K562 (cell line): ENCODE measurements at regions not wholly inside any gene's neighbourhood (a gene's known extent, or its start where the extent isn't known, plus 50 kb on each side); places are given as distances from the start of the nearest gene placed in this dataset.

Experiments
- CBX1 ChIP-seq: sonication (generic); IDR thresholded peaks from 2 replicates; pipeline ENCODE4 v1.6.1; 2016; ENCODE audit warnings: antibody characterized with exemption, low read depth, mild to moderate bottlenecking
- CTCF ChIP-seq, 3 experiments: IDR thresholded peaks in 2 of 3; conservative IDR thresholded peaks in 1 of 3; 2 replicates each; pipeline ENCODE4 v1.5.1; 2011 to 2012; ENCODE audit warnings: low read length in 3 of 3, mild to moderate bottlenecking in 3 of 3, control low read depth in 2 of 3, improper control_type of control experiment in 1 of 3, inconsistent platforms in 1 of 3, low read depth in 1 of 3, mixed read lengths in 1 of 3, moderate library complexity in 1 of 3; ENCODE audit not compliant: insufficient read depth in 2 of 3
- SP1 ChIP-seq: sonication (generic); formaldehyde crosslinking; IDR thresholded peaks from 2 replicates; pipeline ENCODE4 v1.8.1; 2022; ENCODE audit warnings: mild to moderate bottlenecking, missing genetic modification reagents
- ZNF644 ChIP-seq: fragments of 200-800 bp; sonication (Bioruptor generic); IDR thresholded peaks from 2 replicates; pipeline ENCODE4 v1.6.1; 2016; ENCODE audit warnings: low read depth, missing genetic modification characterization, missing compliant biosample characterization
- TF ChIP-seq, protein P1 (sequence below): sonication (generic); formaldehyde crosslinking; IDR thresholded peaks from 2 replicates; pipeline ENCODE4 v1.5.0; 2020; ENCODE audit warnings: missing genetic modification reagents

DNA sequence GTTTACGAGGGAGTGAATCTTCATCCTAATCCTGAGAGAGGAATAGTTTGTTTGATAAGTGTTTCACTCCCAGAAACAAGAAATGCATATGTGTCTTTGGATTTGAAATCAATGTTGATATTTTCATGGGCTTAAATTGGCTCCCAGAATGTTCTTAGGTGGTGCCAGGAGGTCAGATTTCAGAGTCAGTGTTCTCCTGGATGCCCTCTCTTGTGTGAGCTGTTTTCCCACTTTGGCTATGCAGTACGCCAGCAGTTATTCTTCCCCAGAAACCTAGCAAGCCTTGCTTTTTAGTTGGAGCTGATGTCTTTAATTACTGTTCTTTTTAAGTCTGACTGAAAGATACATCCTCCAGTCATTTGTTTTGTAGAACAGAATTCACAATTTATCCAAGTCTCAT, 291.4 kb downstream of the DNAJB9 start:
- TF ChIP-seq SP1 (CRISPR knock-in tag) (no peak), CTCF (IDR thresholded peaks at IDR 0.05 in 2 of 3, conservative IDR thresholded peaks at IDR 0.05 in 1 of 3; ENCODE audit: insufficient read depth in 2 of 3, low read depth in 1 of 3, low read length in 3 of 3) (no peak), ZNF644 (tag) (no peak), CBX1 (no peak)
- TF ChIP-seq, protein P1, sequence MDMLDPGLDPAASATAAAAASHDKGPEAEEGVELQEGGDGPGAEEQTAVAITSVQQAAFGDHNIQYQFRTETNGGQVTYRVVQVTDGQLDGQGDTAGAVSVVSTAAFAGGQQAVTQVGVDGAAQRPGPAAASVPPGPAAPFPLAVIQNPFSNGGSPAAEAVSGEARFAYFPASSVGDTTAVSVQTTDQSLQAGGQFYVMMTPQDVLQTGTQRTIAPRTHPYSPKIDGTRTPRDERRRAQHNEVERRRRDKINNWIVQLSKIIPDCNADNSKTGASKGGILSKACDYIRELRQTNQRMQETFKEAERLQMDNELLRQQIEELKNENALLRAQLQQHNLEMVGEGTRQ (CRISPR knock-in tag), result no peak
